Testis (tissue), 2 donors: ENCODE measurements at regions not wholly inside any gene's neighbourhood (a gene's known extent, or its start where the extent isn't known, plus 50 kb on each side); places are given as distances from the start of the nearest gene placed in this dataset.

ENCODE experiments used
- POLR2A ChIP-seq: fragments of 450-650 bp; IDR thresholded peaks from one replicate; pipeline ENCODE4 v1.6.1; 2017; ENCODE audit warnings: antibody characterized with exemption, mild to moderate bottlenecking, moderate library complexity
- TF ChIP-seq, protein P1 (sequence below), 3 experiments: fragments of 450-650 bp in 2 of 3; fragments of 200-600 bp in 1 of 3; sonication (generic) in 1 of 3; IDR thresholded peaks; one replicate each; pipeline ENCODE4 v1.5.1; 2016 to 2019; ENCODE audit warnings: antibody characterized with exemption in 3 of 3, mild to moderate bottlenecking in 2 of 3, moderate library complexity in 1 of 3

GRCh38 chr4:95985051-95985450 lies 145.2 kb downstream of the PDHA2 start:
- TF ChIP-seq, protein P1, sequence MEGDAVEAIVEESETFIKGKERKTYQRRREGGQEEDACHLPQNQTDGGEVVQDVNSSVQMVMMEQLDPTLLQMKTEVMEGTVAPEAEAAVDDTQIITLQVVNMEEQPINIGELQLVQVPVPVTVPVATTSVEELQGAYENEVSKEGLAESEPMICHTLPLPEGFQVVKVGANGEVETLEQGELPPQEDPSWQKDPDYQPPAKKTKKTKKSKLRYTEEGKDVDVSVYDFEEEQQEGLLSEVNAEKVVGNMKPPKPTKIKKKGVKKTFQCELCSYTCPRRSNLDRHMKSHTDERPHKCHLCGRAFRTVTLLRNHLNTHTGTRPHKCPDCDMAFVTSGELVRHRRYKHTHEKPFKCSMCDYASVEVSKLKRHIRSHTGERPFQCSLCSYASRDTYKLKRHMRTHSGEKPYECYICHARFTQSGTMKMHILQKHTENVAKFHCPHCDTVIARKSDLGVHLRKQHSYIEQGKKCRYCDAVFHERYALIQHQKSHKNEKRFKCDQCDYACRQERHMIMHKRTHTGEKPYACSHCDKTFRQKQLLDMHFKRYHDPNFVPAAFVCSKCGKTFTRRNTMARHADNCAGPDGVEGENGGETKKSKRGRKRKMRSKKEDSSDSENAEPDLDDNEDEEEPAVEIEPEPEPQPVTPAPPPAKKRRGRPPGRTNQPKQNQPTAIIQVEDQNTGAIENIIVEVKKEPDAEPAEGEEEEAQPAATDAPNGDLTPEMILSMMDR (IDR thresholded peaks at IDR 0.05) = no peak
- no peak for TF ChIP-seq POLR2A
